Activated naive CD4-positive, alpha-beta T cell treated with anti-CD3 and anti-CD28 coated beads for 36 hours (primary cell): ENCODE measurements at regions not wholly inside any gene's neighbourhood (a gene's known extent, or its start where the extent isn't known, plus 50 kb on each side); places are given as distances from the start of the nearest gene placed in this dataset.

Experiments used
- CTCF ChIA-PET: fragments of 350-600 bp; sonication (Branson Sonifier 250); formaldehyde crosslinking; loops from one replicate; lab custom pipeline; 2021; ENCODE audit warnings: antibody characterized with exemption; lab: Charles Lee
- DNase-seq: peaks from one replicate; pipeline ENCODE4 v3.0.0-alpha.2; 2020
- H3K27ac Mint-ChIP-seq: one replicate; pipeline ENCODE4 v1.8.0; 2021; ENCODE audit warnings: mild to moderate bottlenecking, mixed read lengths
- H3K27me3 Mint-ChIP-seq: one replicate; pipeline ENCODE4 v1.8.0; 2021; ENCODE audit warnings: low read depth, mixed read lengths
- H3K36me3 Mint-ChIP-seq: one replicate; pipeline ENCODE4 v1.8.0; 2021; ENCODE audit warnings: low read depth, mixed read lengths
- H3K4me1 Mint-ChIP-seq: one replicate; pipeline ENCODE4 v1.8.0; 2021; ENCODE audit warnings: low read depth, mixed read lengths
- H3K4me3 Mint-ChIP-seq: one replicate; pipeline ENCODE4 v1.8.0; 2021; ENCODE audit warnings: mild to moderate bottlenecking, moderate library complexity, mixed read lengths
- H3K9me3 Mint-ChIP-seq: one replicate; pipeline ENCODE4 v1.8.0; 2021; ENCODE audit warnings: mixed read lengths
- intact Hi-C: fragments of 100-400 bp; cut with micrococcal nuclease; formaldehyde crosslinking; loops from one replicate; pipeline ENCODE4 v1.15.1; 2023

GRCh38 chr3:191070762-191071403 is 128.2 kb upstream of the OSTN start:
- Mint-ChIP-seq H3K27ac (no peak overlapping the region), H3K4me1 (no peaks in the 10 kb centered on the region), H3K27me3 (no peaks in the 10 kb centered on the region), H3K36me3 (no peaks in the 10 kb centered on the region), H3K9me3 (no peaks in the 10 kb centered on the region), H3K4me3 (no peak overlapping the region)
- CTCF ChIA-PET: no interaction called here
- DNase-seq: no peak
- intact Hi-C loops: no loop called here

- CTCF ChIA-PET: no interaction called here
- H3K4me1 Mint-ChIP-seq: no peaks in the 10 kb centered on the region
- no peaks in the 10 kb centered on the region for H3K9me3 Mint-ChIP-seq
- no peak overlapping the region for H3K27ac Mint-ChIP-seq
- no peaks in the 10 kb centered on the region for H3K27me3 Mint-ChIP-seq
- no peaks in the 10 kb centered on the region for H3K36me3 Mint-ChIP-seq
- H3K4me3 Mint-ChIP-seq: no peak overlapping the region
- DNase-seq: no peak
- intact Hi-C loops: no loop called here
Observed at GRCh38 chr3:191070201-191070600, 128.8 kb upstream of the OSTN start.

- no peaks in the 10 kb centered on the region for H3K27me3 Mint-ChIP-seq
- no peak overlapping the region for H3K4me3 Mint-ChIP-seq
- H3K36me3 Mint-ChIP-seq: no peaks in the 10 kb centered on the region
- no peaks in the 10 kb centered on the region for H3K9me3 Mint-ChIP-seq
- no peaks in the 10 kb centered on the region for H3K4me1 Mint-ChIP-seq
- H3K27ac Mint-ChIP-seq: no peak overlapping the region
- CTCF ChIA-PET: no interaction called here
- intact Hi-C loops: no loop called here
- no peak for DNase-seq
Observed at GRCh38 chr3:191068946-191069813, 129.9 kb upstream of the OSTN start.

GRCh38 chr3:191066669-191067068 is 132.4 kb upstream of the OSTN start:
- Mint-ChIP-seq H3K36me3 (no peaks in the 10 kb centered on the region), H3K4me1 (no peaks in the 10 kb centered on the region), H3K9me3 (no peaks in the 10 kb centered on the region), H3K4me3 (no peak overlapping the region), H3K27me3 (no peaks in the 10 kb centered on the region), H3K27ac (no peak overlapping the region)
- intact Hi-C loops: no loop called here
- CTCF ChIA-PET: no interaction called here
- no peak for DNase-seq

- intact Hi-C loops: no loop called here
- no peaks in the 10 kb centered on the region for H3K4me1 Mint-ChIP-seq
- H3K27ac Mint-ChIP-seq: no peak overlapping the region
- H3K4me3 Mint-ChIP-seq: no peak overlapping the region
- CTCF ChIA-PET: interaction anchor here (0.8 kb wide), 1 partner anchor 11 kb away, joined by 3 read pairs; no protein-coding TSS in a partner anchor
- no peak for DNase-seq
- H3K9me3 Mint-ChIP-seq: no peaks in the 10 kb centered on the region
- H3K36me3 Mint-ChIP-seq: no peaks in the 10 kb centered on the region
- H3K27me3 Mint-ChIP-seq: no peaks in the 10 kb centered on the region
Observed at GRCh38 chr3:191065181-191065805, 133.7 kb upstream of the OSTN start.

- Mint-ChIP-seq H3K4me3 (no peak overlapping the region), H3K4me1 (no peaks in the 10 kb centered on the region), H3K27me3 (no peaks in the 10 kb centered on the region), H3K36me3 (no peaks in the 10 kb centered on the region), H3K27ac (no peak overlapping the region), H3K9me3 (no peaks in the 10 kb centered on the region)
- no peak for DNase-seq
- intact Hi-C loops: loop anchor here (1.0 to 2.0 kb wide), 6 partner anchors 167 to 1090 kb away; no protein-coding TSS in a partner anchor
- CTCF ChIA-PET: interaction anchor here (0.5 to 0.9 kb wide), 5 partner anchors 350 to 1762 kb away, joined by 3 to 5 read pairs (median 3); partner anchors contain the start of gene IL1RAP
Observed at GRCh38 chr3:191051037-191051436, 148.0 kb upstream of the OSTN start.

- Mint-ChIP-seq H3K4me3 (no peak overlapping the region), H3K9me3 (no peaks in the 10 kb centered on the region), H3K27ac (no peak overlapping the region), H3K4me1 (no peaks in the 10 kb centered on the region), H3K27me3 (no peaks in the 10 kb centered on the region), H3K36me3 (no peaks in the 10 kb centered on the region)
- intact Hi-C loops: no loop called here
- CTCF ChIA-PET: no interaction called here
- DNase-seq: no peak
Observed at GRCh38 chr3:191047930-191048329, 151.1 kb upstream of the OSTN start.

- Mint-ChIP-seq H3K27me3 (no peaks in the 10 kb centered on the region), H3K36me3 (no peaks in the 10 kb centered on the region), H3K9me3 (no peaks in the 10 kb centered on the region), H3K4me1 (no peaks in the 10 kb centered on the region), H3K4me3 (no peak overlapping the region), H3K27ac (no peak overlapping the region)
- CTCF ChIA-PET: no interaction called here
- DNase-seq: no peak
- intact Hi-C loops: no loop called here
Observed at GRCh38 chr3:191030929-191031328, 168.1 kb upstream of the OSTN start.

GRCh38 chr3:191030491-191030890 is 168.0 kb upstream of the GMNC start:
- CTCF ChIA-PET: no interaction called here

GRCh38 chr3:191026746-191027145 is 164.3 kb upstream of the GMNC start:
- Mint-ChIP-seq H3K4me3 (no peak overlapping the region), H3K36me3 (no peaks in the 10 kb centered on the region), H3K4me1 (no peaks in the 10 kb centered on the region), H3K27ac (no peak overlapping the region), H3K27me3 (no peaks in the 10 kb centered on the region), H3K9me3 (no peaks in the 10 kb centered on the region)
- CTCF ChIA-PET: no interaction called here
- intact Hi-C loops: no loop called here
- DNase-seq: no peak

More at GRCh38 chr3:191030491-191030890, 168.0 kb upstream of the GMNC start:
- no peak for DNase-seq
- no peaks in the 10 kb centered on the region for H3K9me3 Mint-ChIP-seq
- H3K36me3 Mint-ChIP-seq: no peaks in the 10 kb centered on the region
- intact Hi-C loops: no loop called here
- H3K4me1 Mint-ChIP-seq: no peaks in the 10 kb centered on the region
- H3K27ac Mint-ChIP-seq: no peak overlapping the region
- H3K27me3 Mint-ChIP-seq: no peaks in the 10 kb centered on the region
- no peak overlapping the region for H3K4me3 Mint-ChIP-seq

- no peaks in the 10 kb centered on the region for H3K27me3 Mint-ChIP-seq
- no peak overlapping the region for H3K27ac Mint-ChIP-seq
- no peak for DNase-seq
- intact Hi-C loops: no loop called here
- no peaks in the 10 kb centered on the region for H3K36me3 Mint-ChIP-seq
- H3K4me3 Mint-ChIP-seq: no peak overlapping the region
- no peaks in the 10 kb centered on the region for H3K9me3 Mint-ChIP-seq
- CTCF ChIA-PET: no interaction called here
- H3K4me1 Mint-ChIP-seq: no peaks in the 10 kb centered on the region
Observed at GRCh38 chr3:191020730-191021396, 158.4 kb upstream of the GMNC start.

GRCh38 chr3:191019855-191020254 is 157.4 kb upstream of the GMNC start:
- H3K27ac Mint-ChIP-seq: no peak overlapping the region
- H3K27me3 Mint-ChIP-seq: no peaks in the 10 kb centered on the region
- no peaks in the 10 kb centered on the region for H3K4me1 Mint-ChIP-seq
- H3K36me3 Mint-ChIP-seq: no peaks in the 10 kb centered on the region
- DNase-seq: no peak
- CTCF ChIA-PET: no interaction called here
- intact Hi-C loops: no loop called here
- H3K9me3 Mint-ChIP-seq: no peaks in the 10 kb centered on the region
- no peak overlapping the region for H3K4me3 Mint-ChIP-seq
